LNCAP (cell line): ENCODE measurements at regions not wholly inside any gene's neighbourhood (a gene's known extent, or its start where the extent isn't known, plus 50 kb on each side); places are given as distances from the start of the nearest gene placed in this dataset.

ENCODE experiments used
- TF ChIP-seq, protein P1 (sequence below): fragments of 450-650 bp; IDR thresholded peaks from 2 replicates; pipeline ENCODE4 v1.5.1; 2017; ENCODE audit warnings: mild to moderate bottlenecking

DNA sequence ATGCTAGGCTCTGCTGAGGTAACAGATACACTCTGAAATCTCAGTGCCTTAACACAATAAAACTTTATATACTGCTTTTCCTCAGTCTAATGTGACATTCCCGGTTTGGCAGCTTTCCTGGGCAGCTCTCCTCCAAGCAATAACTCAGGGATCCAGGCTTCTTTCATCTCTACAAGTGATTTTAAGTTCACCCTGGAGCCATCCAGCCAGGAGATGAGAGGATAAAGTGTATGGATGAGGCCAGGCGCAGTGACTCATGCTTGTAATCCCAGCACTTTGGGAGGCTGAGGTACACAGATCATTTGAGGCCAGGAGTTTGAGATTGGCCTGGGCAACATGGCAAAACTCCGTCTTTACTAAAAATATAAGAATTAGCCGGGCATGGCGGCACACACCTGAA lies 147.2 kb downstream of the UTP18 start:
- TF ChIP-seq, protein P1, sequence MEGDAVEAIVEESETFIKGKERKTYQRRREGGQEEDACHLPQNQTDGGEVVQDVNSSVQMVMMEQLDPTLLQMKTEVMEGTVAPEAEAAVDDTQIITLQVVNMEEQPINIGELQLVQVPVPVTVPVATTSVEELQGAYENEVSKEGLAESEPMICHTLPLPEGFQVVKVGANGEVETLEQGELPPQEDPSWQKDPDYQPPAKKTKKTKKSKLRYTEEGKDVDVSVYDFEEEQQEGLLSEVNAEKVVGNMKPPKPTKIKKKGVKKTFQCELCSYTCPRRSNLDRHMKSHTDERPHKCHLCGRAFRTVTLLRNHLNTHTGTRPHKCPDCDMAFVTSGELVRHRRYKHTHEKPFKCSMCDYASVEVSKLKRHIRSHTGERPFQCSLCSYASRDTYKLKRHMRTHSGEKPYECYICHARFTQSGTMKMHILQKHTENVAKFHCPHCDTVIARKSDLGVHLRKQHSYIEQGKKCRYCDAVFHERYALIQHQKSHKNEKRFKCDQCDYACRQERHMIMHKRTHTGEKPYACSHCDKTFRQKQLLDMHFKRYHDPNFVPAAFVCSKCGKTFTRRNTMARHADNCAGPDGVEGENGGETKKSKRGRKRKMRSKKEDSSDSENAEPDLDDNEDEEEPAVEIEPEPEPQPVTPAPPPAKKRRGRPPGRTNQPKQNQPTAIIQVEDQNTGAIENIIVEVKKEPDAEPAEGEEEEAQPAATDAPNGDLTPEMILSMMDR = no peak

DNA sequence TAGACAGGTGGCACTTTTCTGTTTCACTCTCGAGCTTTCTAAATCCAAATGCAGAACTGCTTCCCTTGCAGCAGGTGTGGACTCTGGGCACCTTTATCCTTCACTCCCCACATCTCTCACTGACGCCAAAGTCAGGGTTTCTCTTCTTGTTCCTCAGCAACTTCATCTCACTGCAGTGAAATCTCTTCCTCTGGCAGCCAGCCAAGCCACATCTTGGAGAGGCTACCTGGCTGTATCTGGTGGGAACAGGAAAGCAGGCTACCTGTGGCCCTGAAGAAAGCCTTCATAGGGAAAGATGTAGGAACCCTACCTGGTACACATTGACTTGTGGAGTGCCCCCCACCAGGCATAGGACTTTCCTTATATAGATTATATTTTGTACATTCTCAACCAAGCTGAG lies 159.1 kb downstream of the UTP18 start:
- TF ChIP-seq, protein P1 = no peak

- TF ChIP-seq, protein P1 = no peak
Observed at GRCh38 chr17:51421525-51421924, 161.2 kb downstream of the UTP18 start.

DNA sequence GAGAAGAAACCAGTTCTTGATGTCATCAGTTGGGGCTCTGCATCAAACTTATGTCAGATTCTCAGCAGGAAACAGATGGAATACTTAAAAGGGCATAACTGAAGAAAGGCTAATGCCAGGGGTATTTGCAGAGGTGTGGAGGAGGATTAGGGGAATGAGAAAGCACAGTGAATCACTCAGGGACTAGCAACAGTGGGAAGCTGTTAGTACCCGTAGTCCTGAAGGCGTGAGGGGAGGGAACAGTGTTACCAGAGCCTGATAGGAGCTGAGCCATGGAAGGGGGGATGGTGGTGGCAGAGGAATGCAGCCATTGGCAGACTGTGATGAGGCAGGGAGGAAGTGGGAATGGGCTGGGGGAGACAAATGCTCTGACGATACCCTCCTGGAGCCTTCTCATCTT lies 162.3 kb downstream of the UTP18 start:
- TF ChIP-seq, protein P1 = no peak

GRCh38 chr17:51423421-51424160 lies 163.2 kb downstream of the UTP18 start:
- TF ChIP-seq, protein P1 = no peak

- TF ChIP-seq, protein P1 = no peak
Observed at GRCh38 chr17:51425773-51426172, 165.4 kb downstream of the UTP18 start.

DNA sequence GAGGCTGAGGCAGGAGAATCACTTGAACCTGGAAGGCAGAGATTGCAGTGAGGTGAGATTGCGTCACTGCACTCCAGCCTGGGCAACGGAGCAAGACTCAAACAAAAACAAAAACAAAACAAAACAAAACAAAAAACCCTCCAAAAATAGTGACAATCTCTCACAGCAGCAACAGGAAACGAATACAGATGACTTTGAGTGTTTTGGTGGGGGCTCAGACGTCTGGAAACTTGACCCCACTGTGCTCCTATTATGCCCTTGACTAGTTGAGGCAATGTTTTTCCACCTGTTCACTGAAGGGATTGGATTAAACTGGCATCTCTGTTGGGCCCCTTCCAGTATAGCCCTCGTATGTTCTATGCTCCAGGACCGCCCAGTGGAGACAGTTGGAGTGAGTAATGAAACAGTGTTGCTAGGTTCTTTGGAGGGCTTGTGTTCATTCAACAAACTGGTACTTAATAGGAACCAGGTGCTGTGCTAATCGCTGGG lies 167.0 kb downstream of the UTP18 start:
- TF ChIP-seq, protein P1 = no peak
